Adrenal gland (tissue), 5 donors: ENCODE measurements at regions not wholly inside any gene's neighbourhood (a gene's known extent, or its start where the extent isn't known, plus 50 kb on each side); places are given as distances from the start of the nearest gene placed in this dataset.

ENCODE experiments used
- POLR2A ChIP-seq, 2 donors: fragments of 450-650 bp; IDR thresholded peaks; one replicate each; pipeline ENCODE4 v1.6.1; 2017; ENCODE audit warnings: antibody characterized with exemption in 2 of 2, mild to moderate bottlenecking in 2 of 2, moderate library complexity in 1 of 2
- TF ChIP-seq, protein P1 (sequence below), 6 experiments: fragments of 450-650 bp in 4 of 6; fragments of 200-600 bp in 2 of 6; sonication (generic) in 1 of 6; IDR thresholded peaks; 1 replicate in 5 of 6; 2 replicates in 1 of 6; pipeline versions ENCODE4 v1.5.1 to v1.8.0; 2016 to 2021; ENCODE audit warnings: antibody characterized with exemption in 6 of 6, mild to moderate bottlenecking in 2 of 6, moderate library complexity in 1 of 6
- donor health status: DM: no; HTN: no; CAD: no.

GRCh38 chr4:132838244-132838643, 310.9 kb upstream of the PCDH10 start:
- TF ChIP-seq, protein P1, sequence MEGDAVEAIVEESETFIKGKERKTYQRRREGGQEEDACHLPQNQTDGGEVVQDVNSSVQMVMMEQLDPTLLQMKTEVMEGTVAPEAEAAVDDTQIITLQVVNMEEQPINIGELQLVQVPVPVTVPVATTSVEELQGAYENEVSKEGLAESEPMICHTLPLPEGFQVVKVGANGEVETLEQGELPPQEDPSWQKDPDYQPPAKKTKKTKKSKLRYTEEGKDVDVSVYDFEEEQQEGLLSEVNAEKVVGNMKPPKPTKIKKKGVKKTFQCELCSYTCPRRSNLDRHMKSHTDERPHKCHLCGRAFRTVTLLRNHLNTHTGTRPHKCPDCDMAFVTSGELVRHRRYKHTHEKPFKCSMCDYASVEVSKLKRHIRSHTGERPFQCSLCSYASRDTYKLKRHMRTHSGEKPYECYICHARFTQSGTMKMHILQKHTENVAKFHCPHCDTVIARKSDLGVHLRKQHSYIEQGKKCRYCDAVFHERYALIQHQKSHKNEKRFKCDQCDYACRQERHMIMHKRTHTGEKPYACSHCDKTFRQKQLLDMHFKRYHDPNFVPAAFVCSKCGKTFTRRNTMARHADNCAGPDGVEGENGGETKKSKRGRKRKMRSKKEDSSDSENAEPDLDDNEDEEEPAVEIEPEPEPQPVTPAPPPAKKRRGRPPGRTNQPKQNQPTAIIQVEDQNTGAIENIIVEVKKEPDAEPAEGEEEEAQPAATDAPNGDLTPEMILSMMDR (IDR thresholded peaks at IDR 0.05) = no peak
- TF ChIP-seq POLR2A (IDR thresholded peaks at IDR 0.05) = no peak
